ENCODE measurements at regions not wholly inside any gene's neighbourhood (a gene's known extent, or its start where the extent isn't known, plus 50 kb on each side); places are given as distances from the start of the nearest gene placed in this dataset.

- TF ChIP-seq POLR2AphosphoS5 (IDR thresholded peaks at IDR 0.05; ENCODE audit: low read depth) (no peak), CTCF (IDR thresholded peaks at IDR 0.05; ENCODE audit: insufficient read depth, low read length) (no peak)
These were observed 239.2 kb upstream of the HS6ST1 start for GRCh38 chr2:128557831-128558241.

All from HL-60 (cell line).